GM12864 (cell line): ENCODE measurements at regions not wholly inside any gene's neighbourhood (a gene's known extent, or its start where the extent isn't known, plus 50 kb on each side); places are given as distances from the start of the nearest gene placed in this dataset.
A peak's percentile ranks its signal among the peaks of the same experiment; 100 is the strongest.

Experiments used
- DNase-seq: peaks from one replicate; pipeline ENCODE4 v3.0.0-alpha.2; 2011; ENCODE audit warnings: low read depth
- H3K4me3 ChIP-seq: 2 replicates; pipeline ENCODE4 v1.5.1; 2011; ENCODE audit warnings: mild to moderate bottlenecking, low read depth, low read length, control low read depth
- TF ChIP-seq, protein P1 (sequence below): IDR thresholded peaks from 2 replicates; pipeline ENCODE4 v1.5.1; 2011; ENCODE audit warnings: low read depth, mild to moderate bottlenecking, moderate library complexity, low read length, control low read depth, inconsistent platforms; ENCODE audit errors: missing control alignments

DNA sequence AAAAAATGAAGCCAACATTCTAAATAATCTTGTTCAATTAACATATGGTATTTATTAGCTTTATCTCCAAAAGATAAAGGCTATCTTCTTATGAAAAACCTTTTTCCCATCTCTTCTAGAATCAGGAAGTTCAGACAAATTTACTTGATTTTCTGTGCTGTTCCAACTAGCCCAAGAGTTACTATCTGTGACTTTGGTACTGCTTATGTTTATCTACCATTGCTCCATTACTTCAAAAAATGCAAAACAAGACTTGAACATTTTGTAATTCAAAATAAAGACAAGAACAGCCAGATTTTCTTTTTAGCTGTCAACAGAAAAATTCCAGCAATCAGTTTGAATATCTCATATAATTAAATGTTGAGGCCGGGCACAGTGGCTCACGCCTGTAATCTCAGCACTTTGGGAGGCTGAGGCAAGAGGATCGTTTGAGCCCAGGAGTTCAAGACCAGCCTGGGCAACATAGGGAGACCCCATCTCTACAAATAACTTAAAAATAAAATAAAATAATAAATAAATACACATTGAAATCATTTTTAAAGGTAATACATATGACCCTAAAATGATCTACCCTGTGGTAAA lies 188.5 kb downstream of the LTN1 start:
- H3K4me3 ChIP-seq = no peak overlapping the region
- TF ChIP-seq, protein P1, sequence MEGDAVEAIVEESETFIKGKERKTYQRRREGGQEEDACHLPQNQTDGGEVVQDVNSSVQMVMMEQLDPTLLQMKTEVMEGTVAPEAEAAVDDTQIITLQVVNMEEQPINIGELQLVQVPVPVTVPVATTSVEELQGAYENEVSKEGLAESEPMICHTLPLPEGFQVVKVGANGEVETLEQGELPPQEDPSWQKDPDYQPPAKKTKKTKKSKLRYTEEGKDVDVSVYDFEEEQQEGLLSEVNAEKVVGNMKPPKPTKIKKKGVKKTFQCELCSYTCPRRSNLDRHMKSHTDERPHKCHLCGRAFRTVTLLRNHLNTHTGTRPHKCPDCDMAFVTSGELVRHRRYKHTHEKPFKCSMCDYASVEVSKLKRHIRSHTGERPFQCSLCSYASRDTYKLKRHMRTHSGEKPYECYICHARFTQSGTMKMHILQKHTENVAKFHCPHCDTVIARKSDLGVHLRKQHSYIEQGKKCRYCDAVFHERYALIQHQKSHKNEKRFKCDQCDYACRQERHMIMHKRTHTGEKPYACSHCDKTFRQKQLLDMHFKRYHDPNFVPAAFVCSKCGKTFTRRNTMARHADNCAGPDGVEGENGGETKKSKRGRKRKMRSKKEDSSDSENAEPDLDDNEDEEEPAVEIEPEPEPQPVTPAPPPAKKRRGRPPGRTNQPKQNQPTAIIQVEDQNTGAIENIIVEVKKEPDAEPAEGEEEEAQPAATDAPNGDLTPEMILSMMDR = no peak
- DNase-seq = no peak

DNA sequence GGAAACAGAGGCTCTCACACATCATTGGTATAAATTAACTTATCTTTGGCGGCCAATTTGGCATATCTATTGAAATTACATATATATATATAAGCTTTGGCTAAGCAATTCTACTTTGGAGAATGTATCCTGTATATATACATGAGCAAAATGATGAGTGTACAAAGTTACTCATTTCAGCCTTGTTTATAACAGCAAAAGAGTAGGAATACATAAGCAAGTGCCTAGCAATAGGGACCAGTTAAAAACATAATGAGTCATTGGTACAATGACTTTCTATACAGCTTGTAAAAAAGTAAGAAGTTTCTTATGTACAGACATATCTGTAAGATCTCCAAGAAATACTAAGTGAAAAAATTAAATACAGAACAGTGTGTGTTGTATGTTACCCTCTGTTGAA lies 190.8 kb downstream of the LTN1 start:
- TF ChIP-seq, protein P1 = no peak

DNA sequence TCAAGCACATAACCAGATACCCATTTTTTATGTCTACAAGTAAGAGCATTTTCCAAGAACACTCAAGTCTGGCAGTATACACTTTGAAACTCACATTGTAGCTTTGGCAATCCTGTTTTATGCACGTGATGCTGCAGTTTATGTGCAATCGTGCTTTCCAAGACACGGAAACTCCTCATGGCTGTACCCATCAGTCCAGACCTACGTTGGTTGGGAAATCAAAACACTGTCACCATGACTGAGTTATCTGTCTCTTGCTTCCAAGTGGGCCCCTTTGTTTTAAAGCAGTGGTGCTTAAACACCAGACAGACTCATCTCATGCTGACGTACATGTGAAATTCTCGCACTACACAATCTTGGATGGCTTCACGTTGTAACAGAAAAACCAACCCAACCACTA lies 192.8 kb downstream of the LTN1 start:
- H3K4me3 ChIP-seq = no peak overlapping the region
- no peak for DNase-seq
- TF ChIP-seq, protein P1 = no peak

More for the DNA sequence above, 190.8 kb downstream of the LTN1 start:
- no peak overlapping the region for H3K4me3 ChIP-seq
- no peak for DNase-seq

DNA sequence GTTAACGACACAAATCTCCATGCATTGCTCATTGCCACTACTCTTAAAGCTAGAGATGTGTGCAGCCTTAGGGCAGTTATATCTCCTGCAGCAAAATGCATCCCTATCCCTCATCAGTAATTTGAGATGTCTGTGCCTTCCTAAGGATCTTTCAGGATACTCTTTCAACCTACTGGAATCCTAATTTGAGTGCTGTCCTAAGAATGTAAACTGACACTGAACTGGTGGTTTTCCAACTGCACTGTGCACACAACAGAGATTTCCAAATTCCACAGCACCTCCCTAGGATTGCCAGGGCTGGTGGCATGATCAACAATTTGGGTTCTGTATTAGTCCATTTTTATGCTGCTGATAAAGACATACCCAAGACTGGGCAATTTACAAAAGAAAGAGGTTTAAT lies 193.9 kb downstream of the LTN1 start:
- TF ChIP-seq, protein P1 = no peak
- no peak for DNase-seq
- H3K4me3 ChIP-seq = no peak overlapping the region

- no peak overlapping the region for H3K4me3 ChIP-seq
Measured at GRCh38 chr21:28795251-28795650, 197.4 kb downstream of the LTN1 start.

DNA sequence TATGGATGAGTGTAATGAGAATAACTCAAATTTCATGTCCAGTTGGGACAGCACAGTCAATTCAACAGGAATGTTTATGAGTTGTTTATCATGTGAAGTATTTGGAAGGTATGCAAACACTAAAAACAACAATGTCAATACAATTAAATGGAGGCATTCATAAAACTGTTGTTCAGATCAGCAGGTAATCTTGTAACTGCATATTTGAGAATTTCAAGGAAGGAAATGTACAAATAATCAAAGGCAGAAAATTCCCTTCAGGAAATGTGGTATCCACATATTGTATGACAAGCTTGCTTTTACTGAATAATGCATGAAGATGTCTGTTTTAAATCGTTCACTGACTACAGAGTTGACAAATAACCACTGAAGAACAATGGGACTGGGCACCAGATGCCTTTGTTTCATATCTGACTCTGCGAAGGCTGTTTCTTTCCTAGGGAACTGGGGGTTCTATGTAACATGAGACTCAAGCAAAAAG lies 198.3 kb downstream of the LTN1 start:
- no peak for DNase-seq
- H3K4me3 ChIP-seq = no peak overlapping the region
- TF ChIP-seq, protein P1 = no peak

More at GRCh38 chr21:28795251-28795650, 197.4 kb downstream of the LTN1 start:
- TF ChIP-seq, protein P1 = no peak
- no peak for DNase-seq

GRCh38 chr21:28793043-28793442 lies 199.6 kb downstream of the LTN1 start:
- TF ChIP-seq, protein P1 = peak; percentile 9
- DNase-seq = no peak
- no peak overlapping the region for H3K4me3 ChIP-seq
